ENCODE measurements at regions not wholly inside any gene's neighbourhood (a gene's known extent, or its start where the extent isn't known, plus 50 kb on each side); places are given as distances from the start of the nearest gene placed in this dataset.
A peak's percentile ranks its signal among the peaks of the same experiment; 100 is the strongest.

- no peak overlapping the region for H3K27ac ChIP-seq
- TF ChIP-seq CTCF (conservative IDR thresholded peaks at IDR 0.05): no peak
Observed at GRCh38 chr7:106471021-106471420, 186.2 kb upstream of the NAMPT start.

DNA sequence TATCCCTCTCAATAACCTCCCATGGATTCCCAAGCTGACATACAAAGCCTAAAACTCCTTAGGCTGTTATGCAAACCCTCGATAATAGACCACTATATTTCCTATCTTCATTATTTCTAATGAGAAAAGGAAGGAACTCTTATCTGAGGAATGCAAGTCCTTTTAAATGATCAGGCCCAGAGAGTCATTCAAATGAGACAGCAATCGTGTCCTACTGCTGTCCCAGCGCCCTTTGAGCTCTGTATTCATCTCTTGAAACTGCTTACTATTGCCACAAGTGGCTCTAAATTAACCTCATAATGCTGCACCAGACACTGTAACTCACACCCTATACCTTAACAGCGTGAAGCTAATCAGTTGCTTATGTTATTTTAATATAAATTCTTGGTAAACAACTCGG is 182.1 kb upstream of the NAMPT start:
- TF ChIP-seq CTCF (conservative IDR thresholded peaks at IDR 0.05): no peak
- H3K27ac ChIP-seq: no peak overlapping the region

- no peak for TF ChIP-seq CTCF (conservative IDR thresholded peaks at IDR 0.05)
- no peak overlapping the region for H3K27ac ChIP-seq
Observed at GRCh38 chr7:106465704-106466468, 181.1 kb upstream of the NAMPT start.

DNA sequence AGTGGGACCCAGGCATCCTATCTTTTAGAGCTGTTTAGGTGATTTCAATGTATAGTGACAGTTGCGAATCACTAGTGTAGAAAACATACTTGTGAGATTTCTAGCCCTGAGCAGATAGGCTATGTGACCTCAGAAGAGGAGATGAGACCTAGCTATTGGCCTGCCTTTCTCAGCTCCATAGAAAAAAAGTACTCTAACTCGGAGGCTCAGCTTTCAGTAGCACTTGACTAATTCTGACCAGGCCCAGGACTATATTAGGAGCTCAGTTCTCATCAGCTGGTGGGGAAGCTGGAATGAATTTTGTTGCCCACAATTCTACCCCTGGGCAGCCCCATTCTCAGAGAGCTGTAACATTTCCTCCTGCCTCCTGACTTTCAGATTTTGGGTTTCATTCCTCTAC is 179.9 kb upstream of the NAMPT start:
- no peak overlapping the region for H3K27ac ChIP-seq
- no peak for TF ChIP-seq CTCF (conservative IDR thresholded peaks at IDR 0.05)

DNA sequence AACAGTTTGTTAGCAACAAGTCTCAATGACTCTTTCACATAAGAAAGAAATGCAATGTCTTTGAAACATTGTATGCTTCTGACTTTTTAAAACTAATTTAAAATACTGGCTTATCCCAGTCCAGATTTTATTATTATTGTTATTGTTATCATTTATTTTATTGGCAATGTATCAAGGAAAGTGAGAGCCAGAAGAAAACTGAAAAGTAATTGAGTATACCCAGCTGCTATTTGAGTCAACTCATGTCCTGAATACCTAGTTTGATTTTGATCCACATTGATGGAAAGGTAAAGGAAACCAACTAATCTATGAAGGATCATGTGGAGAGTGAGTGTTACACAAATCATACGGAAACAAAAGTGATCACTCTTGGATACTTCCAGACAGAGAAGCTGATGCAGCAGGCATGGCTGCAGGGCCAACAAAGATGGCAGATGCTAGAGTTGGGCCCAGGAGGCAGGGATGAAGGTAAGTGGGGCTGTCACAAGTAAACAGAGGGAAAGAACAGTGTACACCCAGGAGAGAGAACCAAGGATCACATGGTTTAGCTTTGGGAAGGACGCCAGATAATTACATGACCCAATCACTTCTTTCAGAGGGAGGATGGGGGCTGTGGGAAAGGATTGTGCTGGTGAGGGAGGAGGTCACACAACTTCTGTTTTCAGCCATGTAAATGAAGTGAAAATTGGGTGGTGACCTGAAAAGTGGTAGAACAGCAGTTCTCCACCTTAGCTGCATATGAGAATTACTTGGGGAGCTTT is 179.2 kb upstream of the NAMPT start:
- TF ChIP-seq CTCF (conservative IDR thresholded peaks at IDR 0.05): no peak
- H3K27ac ChIP-seq: no peak overlapping the region

GRCh38 chr7:106462914-106463482 is 178.2 kb upstream of the NAMPT start:
- no peak for TF ChIP-seq CTCF (conservative IDR thresholded peaks at IDR 0.05)
- H3K27ac ChIP-seq: no peak overlapping the region

- peak; percentile 77 for TF ChIP-seq CTCF (conservative IDR thresholded peaks at IDR 0.05)
- peak overlapping the region; percentile 32; the same call in 1 of the 2 replicates for H3K27ac ChIP-seq
Observed at GRCh38 chr7:106462365-106462859, 177.6 kb upstream of the NAMPT start.
